ENCODE measurements at regions not wholly inside any gene's neighbourhood (a gene's known extent, or its start where the extent isn't known, plus 50 kb on each side); places are given as distances from the start of the nearest gene placed in this dataset.

DNA sequence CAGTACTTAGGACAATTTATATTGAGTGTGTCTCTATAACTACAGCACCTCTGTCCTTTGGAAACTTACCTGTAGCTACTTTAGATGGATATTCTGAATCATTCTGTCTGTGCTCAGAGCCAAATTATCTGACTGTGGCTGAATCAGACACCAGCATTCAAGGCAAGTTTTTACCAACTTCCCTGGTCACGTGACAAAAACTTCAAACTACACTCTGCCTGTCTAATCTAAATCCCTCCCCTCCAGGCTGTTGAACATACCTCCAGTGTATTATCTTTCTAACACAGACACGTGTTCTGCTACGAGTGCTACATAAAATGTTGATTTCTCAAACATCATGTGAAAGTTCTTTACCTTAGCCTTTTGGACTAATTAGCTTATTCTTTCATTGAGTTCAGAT lies 641.2 kb upstream of the CPEB2 start (continued):
- TF ChIP-seq SP2 (IDR thresholded peaks at IDR 0.05; ENCODE audit: low read length): no peak
- TF ChIP-seq, protein P1, sequence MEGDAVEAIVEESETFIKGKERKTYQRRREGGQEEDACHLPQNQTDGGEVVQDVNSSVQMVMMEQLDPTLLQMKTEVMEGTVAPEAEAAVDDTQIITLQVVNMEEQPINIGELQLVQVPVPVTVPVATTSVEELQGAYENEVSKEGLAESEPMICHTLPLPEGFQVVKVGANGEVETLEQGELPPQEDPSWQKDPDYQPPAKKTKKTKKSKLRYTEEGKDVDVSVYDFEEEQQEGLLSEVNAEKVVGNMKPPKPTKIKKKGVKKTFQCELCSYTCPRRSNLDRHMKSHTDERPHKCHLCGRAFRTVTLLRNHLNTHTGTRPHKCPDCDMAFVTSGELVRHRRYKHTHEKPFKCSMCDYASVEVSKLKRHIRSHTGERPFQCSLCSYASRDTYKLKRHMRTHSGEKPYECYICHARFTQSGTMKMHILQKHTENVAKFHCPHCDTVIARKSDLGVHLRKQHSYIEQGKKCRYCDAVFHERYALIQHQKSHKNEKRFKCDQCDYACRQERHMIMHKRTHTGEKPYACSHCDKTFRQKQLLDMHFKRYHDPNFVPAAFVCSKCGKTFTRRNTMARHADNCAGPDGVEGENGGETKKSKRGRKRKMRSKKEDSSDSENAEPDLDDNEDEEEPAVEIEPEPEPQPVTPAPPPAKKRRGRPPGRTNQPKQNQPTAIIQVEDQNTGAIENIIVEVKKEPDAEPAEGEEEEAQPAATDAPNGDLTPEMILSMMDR (IDR thresholded peaks at IDR 0.05; ENCODE audit: control extremely low read depth in 1 of 3, insufficient read depth in 1 of 3, low read depth in 1 of 3, low read length in 3 of 3): no peak
- no peak for TF ChIP-seq YY1 (IDR thresholded peaks at IDR 0.05; ENCODE audit: low read depth, low read length)

All from H1 (cell line).